Kidney tubule cell (primary cell): ENCODE measurements at regions not wholly inside any gene's neighbourhood (a gene's known extent, or its start where the extent isn't known, plus 50 kb on each side); places are given as distances from the start of the nearest gene placed in this dataset.
"Not testable (repeated sequence)": the region's sequence is repeated elsewhere in the genome, so short reads cannot be mapped to it uniquely, and the experiment has no call there.

ENCODE experiments used
- DNase-seq: peaks from one replicate; pipeline ENCODE4 v3.0.0-alpha.2; 2018; ENCODE audit warnings: low spot score

DNA sequence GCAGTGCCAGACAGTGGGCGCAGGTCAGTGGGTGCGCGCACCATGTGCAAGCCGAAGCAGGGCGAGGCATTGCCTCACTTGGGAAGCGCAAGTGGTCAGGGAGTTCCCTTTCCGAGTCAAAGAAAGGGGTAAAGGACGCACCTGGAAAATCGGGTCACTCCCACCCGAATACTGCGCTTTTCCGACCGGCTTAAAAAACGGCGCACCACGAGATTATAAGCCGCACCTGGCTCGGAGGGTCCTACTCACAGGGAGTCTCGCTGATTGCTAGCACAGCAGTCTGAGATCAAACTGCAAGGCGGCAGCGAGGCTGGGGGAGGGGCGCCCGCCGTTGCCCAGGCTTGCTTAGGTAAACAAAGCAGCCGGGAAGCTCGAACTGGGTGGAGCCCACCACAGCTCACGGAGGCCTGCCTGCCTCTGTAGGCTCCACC is 77.9 kb downstream of the NR4A2 start:
- not testable (repeated sequence) for DNase-seq

DNA sequence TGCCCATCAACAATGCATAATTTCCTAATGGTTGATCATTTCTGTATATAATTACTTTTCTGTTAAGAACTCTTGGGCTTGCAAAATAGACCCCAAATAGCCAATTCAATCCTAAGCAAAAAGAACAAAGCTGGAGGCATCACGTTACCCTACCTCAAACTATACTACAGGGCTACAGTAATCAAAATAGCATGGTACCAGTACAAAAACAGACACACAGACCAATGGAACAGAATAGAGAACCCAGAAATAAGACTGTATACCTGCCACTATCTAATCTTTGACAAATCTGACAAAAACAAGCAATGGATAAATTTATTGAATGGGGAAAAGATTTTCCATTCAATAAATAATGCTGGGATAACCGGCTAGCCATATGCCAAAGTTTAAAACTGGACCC is 78.8 kb downstream of the NR4A2 start:
- no peak for DNase-seq

DNA sequence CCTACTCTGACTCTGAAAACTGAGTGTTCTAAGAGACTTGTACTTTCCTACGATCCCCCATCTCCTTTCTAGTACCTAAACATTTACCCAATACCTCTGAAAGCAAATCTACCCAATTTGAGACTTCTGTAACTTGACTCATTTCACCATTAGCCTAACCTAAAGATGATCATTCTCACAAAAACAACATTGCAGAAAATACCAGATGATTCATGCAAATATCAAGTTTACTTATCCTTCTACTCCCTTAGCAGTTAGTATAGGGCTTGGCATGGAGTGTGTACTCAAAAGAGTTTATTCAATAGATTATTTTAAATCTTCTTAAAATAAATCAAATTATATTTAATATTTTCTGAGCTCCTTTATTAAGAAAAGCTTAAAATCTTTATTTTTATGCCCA is 89.6 kb downstream of the NR4A2 start:
- DNase-seq: no peak

GRCh38 chr2:156237558-156237957 is 95.0 kb downstream of the NR4A2 start:
- DNase-seq: no peak

- no peak for DNase-seq
These were observed 102.7 kb downstream of the NR4A2 start for GRCh38 chr2:156229724-156230362.

DNA sequence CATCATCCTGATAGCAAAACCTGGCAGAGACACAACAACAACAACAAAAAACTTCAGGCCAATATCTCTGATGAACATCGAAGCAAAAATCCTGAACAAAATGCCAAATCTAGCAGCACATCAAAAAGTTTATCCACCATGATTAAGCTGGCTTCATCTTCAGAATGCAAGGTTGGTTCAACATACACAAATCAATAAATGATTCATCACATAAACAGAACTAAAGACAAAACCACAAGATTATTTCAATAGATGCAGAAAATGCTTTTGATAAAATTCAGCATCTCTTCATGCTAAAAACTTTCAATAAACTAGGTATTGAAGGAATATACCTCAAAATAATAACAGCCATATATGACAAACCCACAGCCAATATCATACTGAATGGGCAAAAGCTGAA is 109.2 kb downstream of the NR4A2 start:
- DNase-seq: not testable (repeated sequence)

- DNase-seq: no peak
These were observed 110.8 kb downstream of the NR4A2 start for GRCh38 chr2:156221703-156222102.

GRCh38 chr2:156219491-156220100 is 112.9 kb downstream of the NR4A2 start:
- DNase-seq: no peak

- no peak for DNase-seq
These were observed 116.9 kb downstream of the NR4A2 start for GRCh38 chr2:156215656-156216055.

DNA sequence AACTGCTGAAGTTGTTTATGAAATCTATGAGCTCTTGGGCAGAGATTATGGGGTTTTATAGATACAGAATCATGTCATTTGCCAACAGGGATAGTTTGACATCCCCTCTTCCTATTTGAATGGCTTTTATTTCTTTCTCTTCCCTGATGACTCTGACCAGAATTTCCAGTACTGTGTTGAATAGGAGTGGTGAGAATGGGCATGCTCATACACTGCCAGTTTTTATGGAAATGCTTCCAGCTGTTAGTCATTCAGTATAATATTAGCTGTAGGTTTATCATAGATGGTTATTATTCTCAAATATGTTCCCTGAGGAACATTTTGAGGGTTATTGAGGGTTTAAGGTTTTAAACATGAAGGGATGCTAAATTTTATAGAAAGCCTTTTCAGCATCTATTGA is 121.2 kb downstream of the NR4A2 start:
- no peak for DNase-seq

DNA sequence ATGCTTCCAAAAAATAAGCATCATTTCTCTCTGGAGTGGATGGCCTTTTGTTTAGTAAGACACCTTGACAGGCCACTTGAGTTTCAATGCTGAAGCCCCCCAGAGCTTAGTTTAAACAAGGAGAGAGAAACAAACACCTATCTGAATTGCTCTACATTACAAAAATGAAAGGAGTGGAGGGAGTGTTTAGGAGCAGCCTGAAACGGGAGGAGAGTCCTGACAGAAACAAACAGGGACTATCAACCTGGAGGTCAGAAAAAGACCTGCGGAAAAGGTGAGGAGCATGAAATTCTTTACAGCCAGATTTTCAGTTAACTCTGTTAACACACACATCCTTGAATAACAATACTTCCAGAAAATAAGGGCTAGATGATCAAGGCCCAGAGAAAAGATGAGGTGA is 126.2 kb downstream of the NR4A2 start:
- DNase-seq: no peak

- DNase-seq: peak; percentile 68
These were observed 132.9 kb downstream of the NR4A2 start for GRCh38 chr2:156199588-156199987.

- DNase-seq: no peak
These were observed 136.5 kb downstream of the NR4A2 start for GRCh38 chr2:156196031-156196430.

DNA sequence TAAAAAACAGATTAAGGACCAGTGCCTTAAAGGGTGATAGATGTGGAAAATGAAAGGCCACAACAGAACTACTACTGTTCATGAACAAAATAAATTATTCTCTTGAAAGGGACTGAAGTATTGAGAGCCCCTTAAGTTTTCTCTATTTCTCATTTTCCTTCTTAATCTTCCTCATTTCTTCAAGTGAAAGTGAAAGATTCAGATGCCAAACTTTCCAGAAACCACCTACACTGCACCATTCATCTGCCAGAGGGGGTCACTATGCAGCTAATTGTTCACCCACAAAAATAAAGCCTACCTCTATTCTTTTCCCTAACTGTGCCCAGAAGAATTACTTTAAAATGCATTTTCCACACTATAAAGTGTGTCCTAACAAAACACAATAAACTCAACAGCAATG is 140.1 kb downstream of the NR4A2 start:
- no peak for DNase-seq

GRCh38 chr2:156191527-156191926 is 141.0 kb downstream of the NR4A2 start:
- no peak for DNase-seq

GRCh38 chr2:156190517-156190916 is 142.0 kb downstream of the NR4A2 start:
- no peak for DNase-seq

DNA sequence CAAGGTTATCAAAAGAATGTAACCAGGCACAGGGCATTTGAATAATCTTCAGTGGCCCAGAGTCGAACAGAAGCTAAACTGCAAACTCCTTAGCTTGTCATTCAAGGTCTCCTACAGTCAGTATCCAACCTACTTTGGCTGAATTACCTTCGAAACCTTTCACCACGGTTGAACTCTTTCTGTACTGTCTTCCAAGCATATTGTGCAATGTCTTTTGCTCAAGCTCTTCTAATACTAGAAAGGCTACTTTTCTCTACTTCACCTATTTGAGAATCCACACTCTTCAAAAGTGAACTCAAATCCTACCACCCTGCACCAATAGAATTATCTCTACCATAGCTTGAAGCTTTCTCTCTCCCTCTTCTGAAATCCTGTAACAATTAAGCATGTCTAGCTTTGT is 142.9 kb downstream of the NR4A2 start:
- no peak for DNase-seq

DNA sequence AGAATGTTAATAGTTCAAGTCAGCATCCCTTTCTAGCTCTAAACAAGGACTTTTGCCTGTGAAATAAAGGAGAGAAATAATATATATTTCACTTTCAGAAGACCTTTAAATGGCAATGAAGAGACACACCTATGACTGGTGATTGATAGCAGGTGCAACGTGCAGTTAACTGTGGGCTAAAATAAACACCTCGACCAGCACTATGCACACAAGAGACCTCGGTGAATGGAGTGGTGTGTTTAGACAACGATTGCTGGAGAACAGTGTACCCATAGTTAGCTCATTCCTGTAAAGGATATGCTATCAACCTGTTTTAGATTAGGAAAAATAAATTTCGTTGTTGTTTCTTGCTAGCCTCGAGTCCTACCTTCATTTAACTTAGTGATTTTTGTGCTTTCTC is 143.4 kb downstream of the NR4A2 start:
- DNase-seq: no peak

DNA sequence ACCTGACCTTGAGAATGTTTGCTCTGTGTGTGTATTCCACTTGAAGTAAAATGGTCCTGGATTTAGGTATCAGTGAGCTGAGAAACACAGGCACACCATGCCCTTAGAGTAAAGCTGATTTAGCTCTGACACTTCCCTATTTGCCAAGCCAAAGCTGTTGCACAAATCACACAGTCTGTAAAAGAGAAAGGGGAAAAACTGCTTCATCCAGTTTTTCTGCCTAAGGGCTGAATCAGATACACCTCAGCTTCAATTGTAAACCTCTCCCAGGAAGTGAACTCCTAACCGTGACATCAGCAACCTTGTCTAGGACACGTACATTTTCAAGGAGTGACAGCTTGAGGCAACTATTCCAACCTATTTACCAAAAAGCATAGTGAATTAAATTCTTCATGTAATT is 150.4 kb downstream of the NR4A2 start:
- DNase-seq: peak; percentile 75

DNA sequence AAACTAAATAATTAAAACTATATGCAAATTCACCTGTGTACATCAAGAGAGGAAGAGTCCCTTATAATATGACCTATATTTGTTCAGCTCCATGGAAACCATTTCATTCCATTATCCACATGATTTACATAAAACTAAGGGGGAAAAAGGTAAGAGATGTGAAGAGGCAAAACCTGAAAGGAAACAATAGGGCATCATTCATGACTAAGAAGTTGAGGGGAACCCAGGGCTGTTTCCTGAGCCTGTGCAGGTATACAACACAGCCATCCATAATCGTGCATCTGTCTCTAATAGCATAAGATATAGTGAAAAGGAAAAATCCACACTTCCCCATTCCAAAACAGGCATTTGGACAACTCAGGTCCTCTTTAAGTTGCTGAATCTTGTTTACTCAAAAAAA is 151.3 kb downstream of the NR4A2 start:
- DNase-seq: no peak

DNA sequence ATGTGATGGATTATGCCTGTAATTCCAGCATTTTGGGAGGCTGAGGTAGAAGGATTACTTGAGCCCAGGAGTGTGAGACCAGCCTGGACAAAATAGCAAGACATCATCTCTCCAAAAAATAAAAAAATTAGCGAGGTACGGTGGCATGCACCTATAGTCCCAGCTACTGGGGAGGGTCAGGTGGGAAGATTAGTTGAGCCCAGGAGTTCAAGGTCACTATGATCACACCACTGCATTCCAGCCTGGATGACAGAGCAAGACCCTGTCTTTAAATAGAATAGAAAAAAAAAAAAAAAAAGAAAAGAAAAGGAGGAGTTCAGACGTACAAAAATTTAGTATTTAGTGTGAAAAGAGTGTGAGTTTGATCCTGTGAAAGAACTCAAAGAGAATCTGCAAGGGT is 154.9 kb downstream of the NR4A2 start:
- no peak for DNase-seq

DNA sequence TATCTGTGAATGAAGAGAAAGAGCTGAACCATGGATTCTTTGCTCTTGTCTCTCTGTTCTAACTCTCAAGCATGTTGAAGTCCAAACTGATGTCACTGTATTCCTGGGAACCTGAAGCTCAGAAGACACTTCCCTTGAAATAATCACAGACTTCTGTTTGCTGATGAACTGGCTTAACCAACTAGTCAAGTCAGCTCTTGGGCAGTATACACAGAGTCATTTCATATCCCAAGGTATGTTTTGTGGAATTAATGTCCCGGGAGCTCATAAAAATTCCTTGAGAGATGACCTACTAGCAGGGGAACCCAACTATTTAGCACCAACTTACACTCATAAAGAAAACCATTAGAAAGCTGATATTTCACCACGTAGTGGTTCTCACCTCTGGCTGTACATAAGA is 156.6 kb downstream of the NR4A2 start:
- no peak for DNase-seq

DNA sequence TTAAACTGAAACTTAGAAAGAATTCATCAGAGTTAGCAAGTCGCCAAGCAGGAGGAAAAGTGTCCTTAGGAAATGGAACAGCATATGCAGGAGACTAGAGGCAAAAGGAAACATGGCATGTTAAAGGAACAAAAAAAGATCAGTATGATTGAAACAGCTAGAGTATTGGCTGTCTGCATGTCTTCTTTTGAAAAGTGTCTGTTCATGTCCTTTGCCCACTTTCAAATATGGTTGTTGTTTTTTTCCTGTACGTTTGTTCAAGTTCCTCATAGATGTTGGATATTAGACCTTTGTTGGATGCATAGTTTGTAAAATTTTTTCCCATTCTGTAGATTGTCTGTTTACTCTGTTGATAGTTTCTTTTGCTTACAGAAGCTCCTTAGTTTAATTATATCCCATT is 161.6 kb downstream of the NR4A2 start:
- DNase-seq: no peak

- no peak for DNase-seq
These were observed 166.8 kb downstream of the NR4A2 start for GRCh38 chr2:156165742-156166141.
